GM12891 (cell line): ENCODE measurements at regions not wholly inside any gene's neighbourhood (a gene's known extent, or its start where the extent isn't known, plus 50 kb on each side); places are given as distances from the start of the nearest gene placed in this dataset.

ENCODE experiments used
- DNase-seq: peaks from one replicate; pipeline ENCODE4 v3.0.0; 2011; ENCODE audit warnings: low spot score; ENCODE audit not compliant: insufficient read length
- FAIRE-seq: peaks from 2 replicates; lab custom pipeline; 2011; peaks lifted over from hg19 to GRCh38; lab: Jason Lieb, UNC
- PAX5 ChIP-seq: IDR thresholded peaks from 2 replicates; pipeline ENCODE4 v1.6.1; 2011; ENCODE audit warnings: low read length, moderate library complexity, mild to moderate bottlenecking; ENCODE audit not compliant: insufficient read depth, severe bottlenecking
- POLR2A ChIP-seq: IDR thresholded peaks from 2 replicates; pipeline ENCODE4 v1.6.1; 2011; ENCODE audit warnings: low read depth, low read length, control low read depth
- POLR2AphosphoS5 ChIP-seq: IDR thresholded peaks from 2 replicates; pipeline ENCODE4 v1.6.1; 2011; ENCODE audit warnings: low read depth, low read length, control low read depth
- POU2F2 ChIP-seq: IDR thresholded peaks from 2 replicates; pipeline ENCODE4 v1.6.1; 2011; ENCODE audit warnings: low read depth, mild to moderate bottlenecking, control low read depth, low read length, moderate library complexity
- SPI1 ChIP-seq: IDR thresholded peaks from 2 replicates; pipeline ENCODE4 v1.6.1; 2011; ENCODE audit warnings: low read depth, low read length, control low read depth
- TAF1 ChIP-seq: IDR thresholded peaks from 2 replicates; pipeline ENCODE4 v1.6.1; 2011; ENCODE audit warnings: low read depth, low read length, control low read depth

DNA sequence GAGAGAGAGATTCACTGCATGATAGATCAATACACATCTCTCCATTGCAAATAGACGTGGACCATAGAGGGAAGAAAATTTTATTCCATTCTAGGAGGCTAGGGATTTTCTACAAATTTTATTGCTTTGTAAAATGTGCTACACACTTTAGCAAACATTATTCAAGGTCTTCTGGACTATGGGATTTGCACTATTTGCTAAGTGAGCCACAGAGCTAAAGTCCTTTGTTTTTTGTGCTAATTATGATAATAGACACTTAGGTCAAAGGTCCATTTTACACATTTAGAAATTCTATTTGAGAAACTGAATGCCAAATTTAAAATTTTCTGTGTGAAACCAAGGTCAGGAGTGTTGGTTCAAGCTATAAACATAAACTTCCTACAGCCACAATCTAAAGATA, 672.3 kb downstream of the LRRC70 start:
- TF ChIP-seq POLR2A (no peak), POU2F2 (no peak), SPI1 (no peak), POLR2AphosphoS5 (no peak), PAX5 (no peak), TAF1 (no peak)
- FAIRE-seq, result no peak
- DNase-seq, result no peak

DNA sequence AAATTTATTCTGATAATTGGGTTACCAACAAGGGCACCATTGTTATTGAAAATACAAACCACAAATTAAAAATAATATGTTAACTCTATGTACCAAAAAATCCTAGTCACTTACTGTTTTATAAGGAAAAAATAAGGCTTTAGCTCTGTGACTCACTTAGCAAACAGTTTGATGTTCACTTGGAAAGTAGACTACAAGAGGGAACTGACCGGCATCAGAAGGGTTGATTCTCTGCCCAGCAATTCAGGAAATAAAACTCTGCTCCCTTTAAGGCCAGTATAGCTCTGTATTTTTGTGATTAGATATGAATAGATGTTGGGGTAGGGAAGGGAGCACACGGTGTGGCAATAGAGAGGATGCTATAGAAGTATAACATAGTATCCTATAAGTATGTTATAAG, 671.3 kb downstream of the LRRC70 start:
- TF ChIP-seq POU2F2 (no peak), SPI1 (no peak), PAX5 (no peak)
- FAIRE-seq (no peak), DNase-seq (no peak)

DNA sequence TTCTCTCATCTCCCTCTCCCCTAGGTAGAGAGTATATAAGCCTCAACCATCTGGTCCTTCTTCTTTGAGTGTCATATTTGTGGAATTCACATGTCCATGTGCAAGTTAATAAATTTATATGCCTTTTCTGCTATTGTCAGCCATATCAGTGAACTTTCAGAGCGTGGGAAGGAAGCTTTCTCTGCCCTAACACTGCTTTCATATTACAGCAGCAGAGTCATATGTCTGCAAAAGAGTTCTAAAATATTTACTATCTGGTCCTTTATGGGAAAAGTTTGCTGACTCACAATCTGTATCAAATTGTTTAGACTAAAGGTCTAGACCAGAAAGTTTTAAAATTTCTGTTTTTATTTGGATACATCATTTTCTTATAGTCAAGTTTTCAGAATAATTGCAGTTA, 669.0 kb downstream of the LRRC70 start:
- no peak for DNase-seq
- no peak for FAIRE-seq
- TF ChIP-seq POU2F2, result no peak
- TF ChIP-seq PAX5, result no peak
- TF ChIP-seq SPI1, result no peak
- TF ChIP-seq POLR2AphosphoS5, result no peak

DNA sequence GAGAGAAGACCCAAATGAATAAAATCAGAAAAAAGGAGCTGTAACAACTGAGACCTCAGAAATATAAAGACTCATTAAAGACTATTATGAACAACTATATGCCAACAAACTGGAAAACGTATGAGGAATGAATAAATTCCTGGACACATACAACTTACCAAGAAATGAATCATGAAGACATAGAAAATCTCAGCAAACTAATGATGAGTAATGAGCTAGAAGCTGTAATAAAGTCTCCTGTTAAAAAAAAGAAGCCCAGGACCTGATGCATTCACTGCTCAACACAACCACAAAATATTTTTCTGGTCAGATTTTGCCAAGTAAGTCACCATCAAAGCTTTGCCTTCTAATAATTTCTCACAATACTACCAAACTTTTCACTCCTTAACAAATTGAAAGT, 666.7 kb downstream of the LRRC70 start:
- no peak for TF ChIP-seq TAF1
- TF ChIP-seq POLR2A, result no peak
- no peak for TF ChIP-seq SPI1
- no peak for TF ChIP-seq PAX5
- no peak for TF ChIP-seq POU2F2
- TF ChIP-seq POLR2AphosphoS5, result no peak
- FAIRE-seq, result no peak
- no peak for DNase-seq

DNA sequence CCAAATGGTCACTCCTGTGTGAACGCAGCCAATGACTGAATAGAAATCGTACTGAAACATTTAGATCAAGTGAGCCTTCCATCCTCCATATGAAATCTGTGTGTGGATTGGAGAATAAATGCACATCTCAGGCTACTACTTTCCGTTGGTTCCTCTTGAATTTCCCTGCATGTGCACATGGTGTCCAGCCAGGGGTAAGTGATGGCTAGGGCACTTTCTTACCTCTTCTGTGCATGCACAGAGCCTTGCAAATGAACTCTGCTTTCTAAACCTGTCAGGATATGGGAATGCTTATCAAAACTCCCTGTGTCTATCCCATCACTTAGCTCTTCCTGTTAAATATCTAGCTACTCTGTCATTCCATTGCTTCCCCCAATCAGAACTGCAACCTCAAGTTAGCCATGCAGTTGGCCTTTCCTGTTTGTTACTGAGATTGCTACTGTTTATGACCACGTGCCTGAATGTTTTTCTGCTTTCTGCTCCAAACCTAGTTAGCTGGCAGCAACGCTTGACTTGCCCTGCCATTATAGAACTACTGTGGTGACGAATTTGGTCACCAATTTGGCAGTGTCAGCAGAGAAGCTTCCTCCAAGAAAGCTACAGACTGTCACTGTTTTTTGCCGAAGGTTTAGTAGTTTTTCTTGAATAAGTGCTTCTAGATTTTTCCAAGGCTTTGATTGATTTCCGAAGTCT, 661.6 kb downstream of the LRRC70 start:
- TF ChIP-seq SPI1, result no peak
- TF ChIP-seq POLR2AphosphoS5, result no peak
- TF ChIP-seq TAF1, result no peak
- no peak for TF ChIP-seq PAX5
- no peak for TF ChIP-seq POU2F2
- no peak for TF ChIP-seq POLR2A
- FAIRE-seq (no peak), DNase-seq (no peak)

DNA sequence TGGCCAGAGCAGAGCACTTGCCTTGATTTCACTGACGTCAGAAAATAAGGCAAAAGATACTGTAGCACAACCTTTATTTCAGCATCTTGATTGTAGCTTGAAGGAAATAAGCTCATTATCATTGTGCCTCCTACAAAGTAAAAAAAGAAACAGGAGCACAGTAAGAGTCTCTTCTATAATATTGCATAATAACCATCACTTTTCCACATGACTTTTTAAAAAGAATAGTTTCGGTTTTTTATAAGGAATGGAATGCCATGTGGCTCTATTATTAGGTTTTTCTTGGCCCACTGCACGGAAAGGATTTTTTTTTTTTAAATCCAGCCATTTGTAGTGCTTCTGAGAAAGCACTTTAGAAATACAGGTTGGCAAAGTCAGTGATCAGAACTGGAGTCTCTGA, 655.3 kb downstream of the LRRC70 start:
- DNase-seq (no peak), FAIRE-seq (no peak)
- TF ChIP-seq TAF1 (no peak), POLR2A (no peak), SPI1 (no peak), PAX5 (no peak), POU2F2 (no peak), POLR2AphosphoS5 (no peak)

DNA sequence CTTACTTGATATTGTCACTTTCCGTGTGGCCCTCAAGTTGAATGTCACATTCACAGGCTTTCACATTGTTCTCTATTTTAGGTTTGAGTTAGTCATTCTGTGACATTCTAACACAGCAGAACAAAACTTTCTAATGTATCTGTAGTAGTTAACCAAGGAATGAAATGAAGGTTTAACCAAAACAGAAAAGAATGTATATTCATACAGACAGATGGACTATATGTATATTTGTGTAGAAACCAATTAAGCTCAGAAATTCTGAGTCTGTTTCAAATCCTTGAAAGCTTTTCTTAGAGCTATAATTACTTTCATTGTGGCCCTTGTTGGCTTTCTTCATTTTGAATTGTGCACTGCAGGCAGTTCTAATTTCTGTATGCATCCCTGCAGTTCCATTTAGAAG, 654.7 kb downstream of the LRRC70 start:
- FAIRE-seq (no peak), DNase-seq (no peak)
- TF ChIP-seq POLR2AphosphoS5, result no peak
- no peak for TF ChIP-seq POLR2A
- no peak for TF ChIP-seq POU2F2
- no peak for TF ChIP-seq PAX5
- TF ChIP-seq SPI1, result no peak
- TF ChIP-seq TAF1, result no peak

DNA sequence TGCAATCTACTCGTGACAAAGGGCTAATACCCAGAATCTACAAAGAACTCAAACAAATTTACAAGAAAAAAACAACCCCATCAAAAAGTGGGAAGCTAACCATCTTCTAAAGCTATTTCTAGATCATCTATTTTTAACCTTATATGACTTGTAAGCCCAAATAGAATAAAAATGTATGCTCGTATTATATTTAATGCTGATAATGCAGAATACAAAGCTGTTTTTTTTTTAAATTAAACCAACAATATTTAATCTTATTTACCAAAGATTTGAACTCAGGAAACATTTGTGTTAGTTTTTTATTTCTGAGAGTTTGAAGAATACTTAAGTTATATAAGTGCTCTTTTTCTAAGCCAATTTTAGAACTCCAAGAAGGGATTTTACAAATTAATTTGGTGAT, 652.1 kb downstream of the LRRC70 start:
- DNase-seq (no peak), FAIRE-seq (no peak)
- TF ChIP-seq POLR2A, result no peak
- TF ChIP-seq PAX5, result no peak
- no peak for TF ChIP-seq POU2F2
- TF ChIP-seq TAF1, result no peak
- no peak for TF ChIP-seq POLR2AphosphoS5
- TF ChIP-seq SPI1, result no peak

DNA sequence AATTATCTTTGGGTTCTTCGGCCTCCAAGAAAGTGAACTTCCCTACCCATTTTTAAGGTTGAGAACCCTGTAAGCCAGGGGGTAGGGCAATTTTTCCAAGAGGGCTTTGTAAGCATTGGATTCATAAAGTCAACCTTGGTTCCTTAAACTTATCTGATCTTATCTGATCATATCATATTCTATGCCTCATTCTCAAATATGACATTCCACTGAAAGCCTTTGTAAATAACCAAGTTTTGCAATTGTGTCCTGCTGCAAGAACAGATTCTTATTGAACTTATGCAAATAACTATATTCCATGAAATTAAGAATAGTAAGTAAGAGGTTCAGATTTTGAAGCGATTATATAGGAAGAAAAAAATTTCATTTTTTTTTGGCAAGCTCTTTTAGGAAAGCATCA, 649.5 kb downstream of the LRRC70 start:
- TF ChIP-seq POLR2AphosphoS5 (no peak), PAX5 (no peak), POLR2A (no peak), SPI1 (no peak), TAF1 (no peak), POU2F2 (no peak)
- FAIRE-seq, result no peak
- no peak for DNase-seq

DNA sequence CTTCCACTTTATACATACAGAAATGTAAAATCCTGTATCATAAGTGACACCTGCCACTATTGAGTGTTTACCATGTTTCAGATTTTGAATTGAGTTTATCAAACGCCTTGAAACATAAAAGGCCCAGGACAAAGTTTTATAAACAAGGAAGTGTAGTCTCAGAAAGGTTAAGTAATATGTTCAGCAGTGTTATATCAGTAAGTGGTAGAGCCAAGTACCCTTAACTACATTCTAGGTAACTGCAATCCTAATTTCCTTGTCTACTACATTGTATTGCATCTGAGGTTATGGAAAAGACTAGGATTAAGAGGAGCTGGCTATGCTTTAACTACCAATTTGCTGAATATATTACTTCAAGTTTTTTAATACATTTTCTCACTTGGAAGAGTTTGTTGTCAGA, 641.6 kb downstream of the LRRC70 start:
- no peak for DNase-seq
- no peak for FAIRE-seq
- TF ChIP-seq TAF1 (no peak), SPI1 (no peak), POLR2A (no peak), POLR2AphosphoS5 (no peak), POU2F2 (no peak), PAX5 (no peak)
